ENCODE measurements at regions not wholly inside any gene's neighbourhood (a gene's known extent, or its start where the extent isn't known, plus 50 kb on each side); places are given as distances from the start of the nearest gene placed in this dataset.

DNA sequence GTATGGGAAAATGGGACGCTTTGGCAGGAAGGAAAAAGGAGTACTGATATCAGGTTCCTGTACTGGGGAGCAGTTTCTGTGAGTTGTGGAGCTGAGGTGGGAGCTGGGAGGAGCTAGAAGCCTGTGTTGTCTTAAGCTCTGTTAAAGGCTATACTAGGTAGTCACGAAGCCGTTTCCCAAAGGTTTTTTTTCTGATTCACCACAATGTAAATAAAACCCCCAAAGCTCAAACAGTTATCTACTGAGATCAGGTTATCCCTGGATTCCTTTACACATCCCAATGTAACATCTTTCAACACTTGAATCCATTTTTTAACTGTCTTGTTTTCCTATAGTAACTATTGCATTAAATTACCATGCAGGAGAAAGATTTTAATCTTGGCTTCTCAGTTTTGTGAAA, 297.4 kb upstream of the SFRP2 start:
- no peak for DNase-seq

DNA sequence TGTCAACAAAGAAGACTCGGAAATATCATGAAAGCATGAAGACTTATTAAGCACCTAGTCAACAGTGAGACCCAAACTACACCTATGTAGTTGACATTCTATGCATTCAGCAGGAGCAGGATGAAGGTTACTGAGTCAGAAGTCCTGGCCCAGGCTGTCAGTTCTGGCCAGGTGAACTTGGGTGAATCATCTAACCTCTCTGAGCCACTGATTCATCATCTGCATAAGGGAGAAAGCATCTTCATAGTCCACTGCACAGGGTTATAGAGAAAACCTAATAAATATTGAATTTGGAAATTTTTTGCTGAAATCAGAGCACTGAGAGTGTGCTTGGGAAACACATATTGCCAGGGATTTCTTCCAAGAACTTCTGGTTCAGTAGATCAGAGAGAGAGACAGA, 296.0 kb upstream of the SFRP2 start:
- DNase-seq = no peak

DNA sequence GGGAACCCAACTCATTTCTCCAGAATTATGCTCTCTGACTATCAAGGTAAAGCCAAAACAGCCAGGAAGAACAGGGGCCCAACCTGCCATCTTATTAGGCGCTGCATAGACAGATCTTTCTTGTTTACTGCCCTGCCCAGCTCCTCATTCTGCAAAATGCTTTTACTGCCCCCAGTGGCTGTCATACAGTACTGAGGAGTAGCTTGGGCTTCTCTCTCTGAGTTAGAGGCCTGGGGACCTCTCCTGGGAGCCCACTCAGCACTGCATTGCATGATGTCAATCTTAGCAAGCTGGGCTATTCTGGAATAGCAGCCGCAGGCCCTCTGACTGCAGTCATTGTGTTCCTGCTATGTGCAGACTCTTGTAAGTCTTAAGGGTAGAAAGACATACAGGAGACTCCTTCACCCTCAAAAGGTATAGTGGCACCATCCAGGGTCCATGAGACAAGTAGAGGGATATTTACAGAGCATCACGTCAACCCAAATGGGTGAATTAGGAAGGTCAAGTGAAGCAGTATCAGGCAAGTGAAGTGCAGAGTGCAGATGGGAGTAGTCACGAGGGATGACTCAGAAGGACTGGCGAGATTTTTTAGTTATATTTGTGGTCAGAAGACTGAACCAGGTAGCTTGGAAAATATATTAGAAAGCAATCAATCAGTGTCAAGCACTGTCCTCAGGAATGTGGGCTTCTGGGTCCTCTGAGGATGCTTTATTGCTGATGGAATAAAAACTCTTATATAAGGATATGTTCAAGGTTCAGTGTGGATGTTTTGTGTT, 294.1 kb upstream of the SFRP2 start:
- peak; percentile 74 for DNase-seq

DNA sequence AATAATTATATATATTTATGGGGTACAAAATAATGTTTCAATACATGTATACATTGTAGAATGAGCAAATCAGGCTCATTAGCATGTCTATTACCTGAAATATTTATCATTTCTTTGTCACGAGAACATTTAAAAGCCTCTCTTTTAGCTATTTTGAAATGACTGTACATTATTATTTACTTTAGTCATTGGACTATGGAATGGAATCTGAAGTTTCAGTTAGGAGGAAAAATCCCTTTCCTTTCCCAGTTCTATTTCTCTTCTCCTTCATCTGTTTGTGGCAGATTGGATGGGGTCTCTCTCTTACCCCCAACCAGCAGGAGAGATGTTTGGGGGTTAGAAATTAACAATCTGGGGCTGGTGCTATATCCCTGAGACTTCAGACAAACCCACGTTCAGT, 292.5 kb upstream of the SFRP2 start:
- no peak for DNase-seq

DNA sequence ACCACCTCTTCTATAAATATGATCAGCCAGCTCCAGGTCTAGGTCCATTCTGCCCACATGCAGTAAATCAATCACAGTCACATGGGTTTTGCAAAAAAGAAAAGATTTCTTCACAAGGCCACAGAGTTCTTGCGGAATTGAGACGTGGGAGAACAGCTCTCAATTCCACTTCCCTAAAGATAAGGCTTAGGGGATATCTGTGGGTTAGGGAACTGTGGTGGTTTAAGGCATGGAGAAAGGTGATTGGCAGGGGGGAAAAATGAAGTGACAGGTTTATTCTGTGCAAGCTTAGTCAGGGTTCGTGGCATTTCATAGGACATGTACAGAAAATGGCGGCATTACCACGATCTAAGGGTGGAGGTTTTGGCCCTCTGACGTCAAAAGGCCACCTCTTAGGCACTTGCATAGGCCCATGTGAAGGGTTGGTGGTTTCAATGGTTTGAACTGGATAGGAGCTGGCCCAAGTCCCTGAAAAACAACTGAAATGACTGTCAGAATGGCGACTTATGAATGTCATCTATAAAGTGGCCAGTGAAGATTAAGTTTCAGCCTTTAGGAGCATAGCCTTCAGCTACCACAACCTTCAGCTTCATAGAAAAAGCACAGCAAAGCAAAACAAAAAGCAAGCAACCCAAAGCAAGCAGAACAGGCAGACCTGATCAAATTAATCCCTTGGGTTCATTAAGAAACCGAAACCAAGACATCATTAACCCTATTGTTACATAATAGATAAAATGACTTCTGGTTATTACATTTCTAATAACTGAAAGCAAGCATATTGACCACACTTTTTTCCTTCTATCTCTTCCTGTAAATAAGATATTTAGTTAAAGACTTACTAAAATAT, 289.8 kb upstream of the SFRP2 start:
- DNase-seq = no peak

DNA sequence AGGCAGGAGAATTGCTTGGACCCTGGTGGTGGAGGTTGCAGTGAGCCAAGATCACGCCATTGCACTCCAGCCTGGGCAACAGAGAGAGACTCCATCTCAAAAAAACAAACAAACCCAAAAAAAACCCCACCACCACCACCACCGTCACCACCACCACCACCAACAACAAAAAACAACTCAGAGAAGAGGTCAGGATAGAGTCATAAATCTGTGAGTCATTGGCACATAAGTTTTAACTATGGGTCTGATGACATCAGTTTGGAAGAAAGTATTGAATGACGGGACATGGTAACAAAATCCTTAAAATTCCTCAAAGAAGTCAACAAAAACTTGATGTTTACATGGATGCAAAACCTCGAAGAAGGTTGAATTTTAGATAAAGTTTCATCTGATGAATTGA, 288.0 kb upstream of the SFRP2 start:
- no peak for DNase-seq

DNA sequence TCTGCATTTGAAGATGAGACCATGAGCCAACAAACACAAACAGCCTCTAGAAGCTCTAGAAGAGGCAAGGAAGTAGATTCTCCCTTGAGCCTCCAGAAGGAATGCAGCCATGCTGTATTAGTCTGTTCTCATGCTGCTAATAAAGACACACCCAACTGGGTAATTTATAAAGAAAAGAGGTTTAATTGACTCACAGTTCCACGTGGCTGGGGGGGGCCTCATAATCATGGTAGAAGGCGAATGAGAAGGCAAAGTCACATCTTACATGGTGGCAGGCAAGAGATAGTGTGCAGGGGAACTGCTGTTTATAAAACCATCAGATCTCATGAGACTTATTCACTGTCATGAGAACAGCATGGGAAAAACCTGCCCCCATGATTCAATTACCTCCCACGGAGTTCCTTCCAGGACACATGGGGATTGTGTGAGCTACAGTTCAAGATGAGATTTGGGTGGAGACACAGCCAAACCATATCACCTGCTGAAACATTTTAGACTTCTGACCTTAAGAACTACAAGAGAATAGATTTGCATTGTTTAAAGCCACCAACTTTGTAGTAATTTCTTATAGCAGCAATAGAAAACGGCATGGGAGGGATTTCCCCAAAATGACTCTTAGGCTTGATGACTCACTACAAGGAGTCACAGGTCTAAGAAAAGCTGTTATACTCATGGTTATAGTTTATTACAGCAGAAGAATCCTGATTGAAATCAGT, 284.4 kb upstream of the SFRP2 start:
- DNase-seq = no peak

DNA sequence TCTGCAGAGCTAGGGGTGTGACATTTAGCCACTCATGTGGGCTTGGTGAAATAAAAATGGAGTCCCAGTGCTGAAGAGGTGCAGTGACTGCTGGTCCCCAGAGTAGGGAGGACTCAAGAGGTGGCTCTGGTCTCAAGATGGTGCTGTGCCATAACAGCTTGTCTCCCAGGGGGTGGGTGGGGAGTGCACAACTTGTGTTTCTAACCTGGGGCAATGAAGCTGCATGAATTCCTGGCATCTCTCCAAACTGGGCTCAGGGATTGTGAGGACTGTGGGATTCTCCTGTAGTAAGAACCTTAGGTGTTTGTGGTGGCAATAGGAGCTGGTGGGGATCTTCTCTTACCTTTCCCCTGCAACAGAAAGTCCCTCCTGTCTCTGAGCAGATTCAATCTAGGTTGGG, 278.9 kb upstream of the SFRP2 start:
- DNase-seq = no peak

DNA sequence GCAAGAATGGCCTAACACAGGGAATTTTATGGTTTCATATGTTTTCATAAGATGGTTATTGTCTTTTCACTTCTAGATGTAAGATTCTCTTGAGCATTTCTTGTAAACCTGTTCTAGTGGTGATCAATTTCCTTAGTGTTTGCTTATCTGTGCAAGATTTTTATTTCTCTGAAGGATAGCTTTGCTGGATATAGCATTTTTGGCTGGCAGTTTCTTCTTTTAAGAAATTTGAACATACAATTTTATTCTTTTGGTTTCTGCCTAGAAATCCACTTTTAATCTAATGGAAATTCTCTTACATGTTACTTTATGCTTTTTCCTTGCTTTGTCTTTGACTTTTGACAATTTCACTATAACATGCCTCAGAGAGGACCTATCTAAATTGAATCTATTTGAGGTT, 276.5 kb upstream of the SFRP2 start:
- no peak for DNase-seq

DNA sequence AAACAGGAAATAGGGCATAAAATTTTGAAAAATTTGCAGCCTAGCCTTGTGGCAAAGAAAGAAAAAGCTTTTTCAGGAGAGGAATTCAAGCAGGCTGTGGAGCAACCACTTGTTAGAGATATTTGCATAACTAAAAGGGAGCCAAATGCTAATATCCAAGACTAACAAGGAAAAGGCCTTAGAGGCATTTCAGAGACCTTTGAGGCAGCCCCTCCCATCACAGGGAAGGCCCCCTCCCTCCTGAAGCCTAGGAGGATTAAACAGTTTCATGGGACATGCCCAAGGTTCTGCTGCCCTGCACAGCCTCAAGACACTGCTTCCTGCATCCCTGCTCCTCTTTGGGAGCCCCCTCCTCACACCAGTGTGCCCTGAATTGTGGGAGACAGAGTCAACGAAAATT, 275.4 kb upstream of the SFRP2 start:
- no peak for DNase-seq

DNA sequence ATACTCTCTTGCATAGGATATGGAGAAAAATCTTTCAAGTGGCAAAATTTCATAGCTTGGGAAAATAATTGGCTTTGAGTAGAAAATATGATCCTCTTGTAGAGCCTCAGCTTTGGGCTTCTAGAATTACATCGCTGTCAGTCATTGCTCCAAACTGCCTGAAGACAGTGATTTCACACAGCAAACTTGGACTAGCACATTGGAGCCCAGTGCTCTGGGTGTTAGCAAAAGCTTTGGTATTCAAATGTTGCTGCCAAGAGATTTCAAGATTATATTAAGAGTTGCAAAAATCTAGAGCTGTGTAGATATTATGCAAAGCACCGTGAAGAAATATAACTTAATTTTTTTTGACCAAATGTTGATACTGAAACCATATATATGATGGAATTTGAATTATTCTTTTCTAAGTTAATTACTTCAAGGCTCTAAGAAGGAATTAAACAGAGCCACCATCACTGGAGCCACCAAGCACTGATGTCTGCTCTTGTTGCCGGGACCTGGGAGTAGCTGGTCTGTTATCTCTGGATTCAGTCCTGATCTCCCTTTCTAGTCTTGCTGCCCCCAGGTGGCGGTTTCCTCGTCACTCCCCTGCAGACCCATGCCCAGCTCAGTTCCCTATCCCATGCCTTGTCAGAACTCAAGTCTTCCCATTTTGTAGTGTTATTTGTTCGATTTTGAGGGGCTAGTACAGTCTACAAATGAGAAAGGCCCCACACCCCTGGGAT, 260.7 kb upstream of the SFRP2 start:
- DNase-seq = peak; percentile 77

DNA sequence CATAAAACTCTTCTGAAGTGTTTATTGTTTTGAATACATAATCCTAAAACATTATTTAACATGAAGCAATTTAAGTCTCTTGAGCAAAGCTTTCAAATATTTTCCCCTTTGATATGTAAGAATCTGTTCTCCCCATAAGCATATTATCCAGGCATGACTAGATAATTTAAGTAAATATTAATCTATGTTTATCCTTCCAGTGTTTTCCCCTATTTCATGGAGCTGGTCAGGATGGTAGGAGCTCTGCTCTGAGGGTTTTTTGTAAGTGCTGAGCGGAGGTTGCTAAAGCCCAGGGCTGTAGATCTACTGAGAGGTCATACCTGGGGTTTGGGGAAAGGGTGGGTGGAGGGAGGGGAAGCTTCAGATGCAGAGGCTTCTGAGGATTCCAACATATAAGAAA, 258.9 kb upstream of the SFRP2 start:
- DNase-seq = no peak

DNA sequence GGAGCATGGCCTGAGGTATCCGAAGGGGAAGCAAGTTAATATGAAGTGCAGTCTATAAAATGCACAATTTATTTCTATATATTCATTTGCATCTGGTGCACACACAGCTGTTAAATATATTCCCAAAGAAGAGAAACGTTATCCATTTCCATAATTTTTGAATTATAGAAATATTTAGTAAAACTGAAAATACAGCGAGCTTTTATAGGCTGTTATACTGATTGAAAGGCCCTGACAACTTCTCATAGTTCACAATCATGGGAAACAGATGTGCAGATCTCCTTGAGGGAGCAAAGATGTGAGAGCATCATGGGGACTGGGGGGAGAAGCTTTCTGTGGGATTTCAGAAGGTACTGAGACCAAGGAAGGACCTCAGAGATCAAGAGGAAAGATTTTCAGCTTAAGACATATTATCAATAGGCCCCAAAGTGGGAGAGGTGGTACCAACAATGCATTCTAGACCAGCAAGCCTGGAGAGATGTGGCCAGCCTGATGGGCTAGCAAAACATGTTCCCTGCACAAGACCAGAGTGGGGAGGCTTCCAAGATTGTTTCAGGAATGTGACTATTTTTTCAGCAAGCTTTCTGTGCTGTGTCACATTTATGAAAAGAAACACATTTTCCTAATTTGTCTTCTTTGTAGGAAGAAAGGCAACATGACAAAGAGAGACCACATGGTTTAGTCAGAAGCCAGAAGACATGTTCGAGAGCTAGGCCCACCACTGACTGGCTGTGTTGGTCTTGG, 256.0 kb upstream of the SFRP2 start:
- DNase-seq = no peak

DNA sequence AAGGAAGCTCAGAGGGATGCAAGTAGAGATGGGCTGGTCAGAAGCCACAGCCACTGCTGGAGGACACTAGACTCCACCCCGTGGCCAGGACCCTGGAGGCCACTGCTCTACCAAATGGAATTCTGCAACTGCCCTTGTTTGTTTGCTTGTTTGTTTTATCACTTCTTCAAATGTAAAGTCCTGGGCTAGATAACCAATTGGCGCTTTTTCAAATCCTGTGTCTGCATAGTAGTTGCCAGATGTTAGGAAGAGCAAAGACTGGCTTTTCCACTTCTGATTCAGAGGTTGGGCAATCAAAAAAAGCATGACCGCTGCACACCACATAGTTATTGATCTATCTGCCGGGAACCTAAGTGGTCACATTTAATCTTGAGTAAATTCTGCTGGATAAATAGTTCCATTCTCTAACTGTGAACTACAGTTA, 255.2 kb upstream of the SFRP2 start:
- no peak for DNase-seq

DNA sequence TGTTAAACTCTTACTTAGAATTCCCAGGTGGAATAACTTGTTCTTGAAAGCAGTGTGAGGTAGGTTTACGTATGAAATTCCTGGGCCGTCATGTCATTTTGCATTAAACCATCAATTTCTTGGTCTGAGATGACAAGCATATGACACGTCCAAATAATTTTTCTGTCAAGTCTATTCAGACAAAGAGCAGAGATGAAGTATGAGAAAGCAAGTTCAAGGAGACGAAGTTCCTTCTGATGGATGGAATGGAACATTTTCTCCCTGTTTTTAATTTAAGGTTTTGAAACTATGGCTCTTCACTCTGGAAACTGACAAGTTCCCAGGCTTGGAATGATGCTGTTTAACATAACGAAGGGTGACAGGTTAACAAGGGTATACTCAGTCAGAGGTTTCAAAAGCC, 252.8 kb upstream of the SFRP2 start:
- DNase-seq = no peak

DNA sequence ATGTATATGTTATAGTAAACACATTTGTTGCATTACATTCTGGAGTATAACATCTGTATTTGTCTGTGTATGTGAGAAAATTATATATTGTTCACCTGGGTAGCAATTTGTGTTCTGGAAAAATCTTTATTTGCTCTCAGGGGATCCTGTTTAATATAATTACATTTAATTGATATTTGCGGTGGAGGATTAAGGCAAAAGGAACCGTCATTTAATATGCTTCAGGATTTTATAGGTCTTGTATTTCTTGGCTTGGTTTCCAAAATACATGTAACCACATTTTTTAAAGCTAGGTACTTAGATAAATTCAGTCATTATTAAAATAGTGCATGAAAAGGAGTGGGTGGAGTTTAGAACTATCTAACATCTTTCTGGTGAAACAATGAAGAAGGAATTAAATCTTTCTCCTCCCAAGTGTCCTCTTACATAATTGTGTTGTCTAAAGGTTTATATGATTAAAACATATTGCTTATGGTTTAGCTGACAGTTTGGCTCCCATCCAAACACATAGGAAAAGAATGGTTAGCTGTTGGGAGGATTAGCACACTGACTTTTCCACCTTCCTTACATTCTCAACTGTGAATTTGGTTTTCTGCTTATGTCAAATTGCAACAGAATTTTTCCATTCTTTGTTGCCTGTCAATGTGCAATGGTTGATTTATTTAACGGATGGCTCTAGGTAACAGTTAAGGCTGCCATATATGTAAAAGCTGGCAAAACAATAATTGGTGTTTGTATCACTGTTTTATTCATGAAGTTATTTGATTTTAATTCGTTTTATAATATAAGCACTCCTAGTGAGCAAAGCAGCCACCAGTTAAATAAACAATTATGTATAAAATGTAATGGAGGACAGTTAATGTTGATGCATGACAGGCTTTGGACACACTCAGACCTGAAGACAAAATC, 250.8 kb upstream of the SFRP2 start:
- no peak for DNase-seq

DNA sequence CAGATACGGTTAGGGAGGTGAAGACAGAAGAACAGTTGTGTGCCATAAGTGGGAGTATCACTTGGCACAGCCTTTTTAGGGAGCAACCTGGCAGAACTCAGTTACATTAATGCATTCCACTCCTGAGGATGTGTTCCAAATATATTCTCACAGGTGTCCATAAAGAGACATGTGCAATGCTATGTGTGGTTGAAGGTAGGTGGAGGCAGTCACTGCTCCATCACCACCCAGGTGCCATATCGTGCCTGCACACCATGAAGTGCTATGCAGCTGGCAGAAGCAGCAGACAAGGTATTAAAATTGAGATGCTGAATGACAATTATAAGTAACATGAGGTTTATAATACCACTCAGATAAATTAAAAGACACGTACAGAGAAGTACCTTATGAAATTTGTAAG, 248.0 kb upstream of the SFRP2 start:
- no peak for DNase-seq

DNA sequence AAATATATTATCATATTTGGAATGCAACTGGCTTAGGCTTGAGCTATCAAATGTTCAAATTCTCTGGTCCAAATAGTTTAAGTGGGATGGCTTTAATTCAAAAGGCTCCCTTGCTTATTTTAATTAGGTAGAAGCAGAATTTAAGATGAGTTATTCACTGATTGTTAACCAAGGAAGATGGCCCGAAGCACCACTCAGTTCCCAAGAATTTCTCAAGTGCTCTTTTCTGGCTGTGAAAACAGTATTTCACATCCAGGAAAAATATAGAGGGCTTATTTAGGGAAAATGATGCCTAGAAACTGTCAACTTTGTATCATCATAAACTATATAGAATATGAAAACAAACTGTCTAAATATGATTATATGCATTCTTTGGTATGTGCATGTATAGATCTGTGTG, 246.5 kb upstream of the SFRP2 start:
- no peak for DNase-seq

DNA sequence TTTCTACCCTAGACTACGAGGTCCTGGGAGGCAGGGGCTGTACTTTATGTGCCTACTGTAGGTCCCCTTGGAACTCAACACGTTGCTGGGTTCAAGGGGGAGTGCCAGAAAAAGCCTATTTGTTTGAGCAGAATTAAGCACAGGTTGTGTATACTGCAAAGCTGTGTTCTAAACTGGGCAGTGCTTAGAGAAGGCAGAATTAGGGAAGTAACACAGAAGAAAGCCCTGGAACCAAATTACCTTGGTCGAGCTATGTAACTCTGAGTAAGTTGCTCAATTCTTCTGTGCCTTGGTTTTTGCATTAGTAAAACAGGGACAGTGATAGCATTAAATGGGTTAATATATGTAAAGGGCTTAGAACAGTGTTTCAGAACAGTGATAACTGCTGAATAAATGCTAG, 245.0 kb upstream of the SFRP2 start:
- no peak for DNase-seq

DNA sequence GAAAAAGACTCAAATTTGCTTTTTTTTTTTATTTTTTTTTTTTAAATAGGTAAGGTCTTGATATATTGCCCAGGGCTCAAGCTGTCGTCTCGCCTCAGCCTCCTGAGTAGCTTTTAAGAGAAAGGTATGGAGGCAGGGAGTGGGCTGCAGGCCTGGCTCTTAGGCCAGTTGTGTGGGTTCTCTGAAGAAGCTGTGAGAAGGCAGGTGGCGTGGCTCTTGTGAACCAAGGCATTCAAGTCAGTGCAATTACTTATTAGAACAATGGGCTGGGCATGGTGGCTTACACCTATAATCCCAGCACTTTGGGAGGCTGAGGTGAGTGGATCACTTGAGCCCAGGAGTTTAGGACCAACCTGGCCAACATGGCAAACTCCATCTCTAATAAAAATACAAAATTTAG, 244.0 kb upstream of the SFRP2 start:
- no peak for DNase-seq

DNA sequence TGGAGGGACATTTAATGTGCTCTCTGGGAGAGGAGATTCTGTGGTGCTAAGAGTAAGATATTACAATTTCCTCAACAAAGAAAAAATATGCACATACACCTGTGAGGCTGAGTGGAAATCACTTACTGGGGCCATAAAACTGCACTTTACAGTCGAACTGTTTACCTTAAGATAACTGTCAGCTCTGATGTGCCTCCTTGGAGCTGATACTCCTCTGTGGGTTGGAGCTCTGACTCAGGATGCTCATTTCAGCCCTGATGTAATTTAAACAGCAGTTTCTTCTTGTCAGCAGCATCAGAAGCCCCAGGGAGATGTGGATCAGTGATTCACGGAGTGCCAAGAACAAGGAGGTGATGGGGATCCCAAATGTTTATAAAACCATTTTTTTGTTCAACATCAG, 241.9 kb upstream of the SFRP2 start:
- no peak for DNase-seq

All from islet precursor cell (in vitro differentiated cells).